ENCODE measurements at regions not wholly inside any gene's neighbourhood (a gene's known extent, or its start where the extent isn't known, plus 50 kb on each side); places are given as distances from the start of the nearest gene placed in this dataset.

DNA sequence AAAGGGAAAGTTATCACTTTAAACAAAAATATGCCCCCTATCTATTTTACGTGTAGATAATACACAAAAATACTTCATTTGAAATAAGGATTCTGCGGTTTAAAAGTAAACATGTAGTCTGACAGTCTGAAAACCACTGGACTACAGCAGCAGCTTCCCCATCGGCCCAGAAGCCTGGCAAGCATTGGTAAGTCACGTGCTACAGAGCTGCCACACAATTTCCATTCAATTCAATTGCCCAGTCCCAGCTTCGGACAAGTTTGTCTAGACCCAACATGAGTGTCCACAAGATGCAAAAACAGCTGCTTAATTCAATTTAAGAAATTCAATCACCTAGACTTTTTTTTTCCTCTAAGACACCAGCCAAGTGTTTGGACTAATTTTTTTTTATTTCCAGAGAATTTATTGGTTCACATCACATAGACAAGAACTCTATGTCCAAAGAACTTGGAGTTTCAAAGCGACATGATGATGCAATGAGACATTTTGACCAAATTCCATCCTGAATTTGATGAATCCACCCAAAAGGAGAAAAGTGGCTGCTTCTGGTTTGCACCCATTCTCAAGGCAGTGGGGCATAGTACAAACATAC is 458.9 kb downstream of the COG6 start:
- no peak for DNase-seq (ENCODE audit: low read depth in 2 of 2)

DNA sequence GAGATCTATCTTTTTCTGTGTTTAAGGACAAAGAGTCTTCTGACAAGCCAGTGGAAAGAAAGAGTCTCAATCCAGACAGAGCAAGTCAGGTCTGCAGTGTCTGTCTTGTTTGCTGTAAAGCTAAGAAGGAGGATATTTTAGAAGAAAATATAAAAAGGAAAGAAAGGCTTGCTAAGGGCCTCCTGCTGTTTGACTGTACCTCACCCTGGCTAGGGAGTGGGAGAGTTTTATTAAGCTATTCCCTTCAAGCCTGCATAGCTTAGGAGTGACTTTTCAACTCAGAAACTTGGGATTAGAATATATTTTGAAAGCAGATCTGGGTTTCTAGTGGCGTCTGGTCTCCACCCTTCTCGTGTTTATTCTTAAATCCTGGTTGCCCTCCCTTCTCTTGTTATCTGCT is 460.0 kb downstream of the COG6 start:
- DNase-seq (ENCODE audit: low read depth in 2 of 2) = no peak

DNA sequence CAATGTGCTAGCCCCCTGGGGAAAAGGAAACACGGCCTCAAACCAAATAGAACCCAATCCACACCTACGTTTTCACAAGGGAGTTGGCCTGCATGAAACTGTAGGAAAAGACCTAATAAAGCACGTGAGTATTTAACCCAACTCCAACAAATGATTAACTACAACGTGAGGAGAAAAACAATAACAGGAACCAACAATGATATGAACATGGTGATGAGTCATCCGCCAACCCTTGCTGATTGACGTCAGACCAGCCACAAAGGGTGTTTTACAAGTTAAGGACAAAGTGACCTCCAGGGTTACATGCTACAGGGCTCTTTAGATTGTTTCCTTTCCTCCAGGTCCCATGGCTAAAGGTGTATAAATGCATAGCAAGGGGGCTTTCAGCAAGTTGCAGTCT is 460.5 kb downstream of the COG6 start:
- DNase-seq (ENCODE audit: low read depth in 2 of 2) = no peak

DNA sequence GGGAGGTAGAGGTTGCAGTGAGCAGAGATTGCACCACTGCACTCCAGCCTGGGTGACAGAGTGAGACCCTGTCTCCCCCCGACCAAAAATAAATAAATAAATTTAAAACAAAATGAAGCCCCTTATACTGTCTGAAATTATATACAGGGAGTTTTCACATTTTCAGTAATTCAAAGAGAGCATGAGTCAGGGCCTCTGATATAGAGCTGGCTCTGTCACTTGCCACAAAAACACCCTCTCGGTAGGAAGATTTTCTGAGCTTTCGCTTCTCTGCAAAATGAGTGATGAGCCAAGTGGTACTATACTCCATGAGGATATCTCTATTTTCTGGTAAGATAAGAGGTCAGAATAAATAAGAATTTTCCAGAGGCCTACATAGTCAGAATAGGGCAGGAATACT is 462.9 kb downstream of the COG6 start:
- no peak for DNase-seq (ENCODE audit: low read depth in 2 of 2)

DNA sequence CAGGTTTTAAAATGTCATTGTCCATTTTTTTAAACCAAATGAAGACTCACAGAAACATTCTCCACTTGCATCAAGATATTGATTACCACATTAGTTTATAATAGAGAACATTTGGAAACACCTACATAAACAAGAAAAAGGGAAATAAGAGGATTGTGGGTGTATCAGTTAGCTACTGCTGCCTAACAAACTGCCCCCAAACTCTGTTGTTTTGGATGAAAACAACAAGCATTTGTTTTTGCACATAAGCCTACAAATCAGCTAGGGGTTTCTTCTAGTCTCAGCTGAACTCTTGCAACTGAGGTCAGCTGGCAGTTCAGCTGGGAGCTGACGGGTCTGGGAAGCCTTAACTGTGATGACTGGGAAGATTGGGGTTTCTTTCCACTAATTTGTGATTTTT is 464.4 kb downstream of the COG6 start:
- DNase-seq (ENCODE audit: low read depth in 2 of 2) = no peak

DNA sequence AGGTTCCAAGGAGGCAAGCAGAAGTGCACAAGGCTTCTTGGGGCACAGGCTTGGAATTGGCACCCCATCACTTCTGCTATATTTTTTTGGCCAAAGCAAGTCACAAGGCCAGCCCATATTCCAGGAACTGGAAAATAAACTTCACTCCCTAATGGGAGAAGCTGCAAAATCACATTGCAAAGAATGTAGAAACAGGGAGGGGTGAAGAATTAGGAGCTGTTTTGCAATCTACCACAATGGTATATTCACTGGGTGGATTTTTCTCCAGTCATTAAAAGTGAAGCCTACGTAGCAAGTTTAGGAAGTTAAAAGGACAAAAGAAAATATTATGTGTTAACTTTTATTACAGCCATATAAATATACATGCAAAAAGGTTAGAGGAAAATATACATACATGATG is 464.8 kb downstream of the COG6 start:
- DNase-seq (ENCODE audit: low read depth in 2 of 2) = no peak

DNA sequence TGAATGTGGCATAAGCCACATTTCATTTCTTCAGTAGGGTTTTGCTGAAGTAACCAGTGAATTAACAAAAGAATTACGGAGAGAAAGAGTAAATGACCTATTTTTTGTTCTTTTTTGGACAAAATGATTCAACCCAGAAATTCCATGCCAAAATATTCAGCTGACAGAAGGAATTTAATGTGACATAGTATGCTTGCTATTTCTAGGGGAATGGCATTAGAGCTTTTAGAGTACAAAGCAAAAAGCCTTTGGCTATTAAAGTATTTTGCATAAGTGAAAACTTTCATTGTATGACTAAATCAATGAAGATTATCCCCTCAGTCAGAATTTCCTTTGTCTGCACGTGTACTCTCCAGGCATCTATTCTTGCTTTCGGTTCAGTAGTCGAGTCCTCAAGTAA is 465.3 kb downstream of the COG6 start:
- DNase-seq (ENCODE audit: low read depth in 2 of 2) = no peak

DNA sequence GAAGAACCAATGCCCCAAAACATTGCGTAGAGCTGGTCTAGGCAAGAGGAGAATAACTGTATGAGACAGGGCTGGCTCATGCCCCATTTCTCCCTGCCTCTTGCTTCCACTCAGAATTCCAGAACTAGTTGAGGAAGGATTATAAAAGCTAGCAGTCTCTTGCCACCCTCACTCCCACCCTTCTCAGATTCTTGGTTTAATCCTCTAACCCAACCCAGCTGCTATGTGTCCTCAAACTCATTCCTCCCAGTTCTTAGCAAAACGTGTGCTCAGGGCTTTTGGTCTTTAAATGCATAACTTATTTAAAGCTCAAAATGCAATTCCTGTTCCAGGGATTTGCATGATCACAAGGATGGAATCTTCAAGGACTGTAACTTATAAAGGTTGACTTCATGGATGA is 466.3 kb downstream of the COG6 start:
- DNase-seq (ENCODE audit: low read depth in 2 of 2) = no peak

DNA sequence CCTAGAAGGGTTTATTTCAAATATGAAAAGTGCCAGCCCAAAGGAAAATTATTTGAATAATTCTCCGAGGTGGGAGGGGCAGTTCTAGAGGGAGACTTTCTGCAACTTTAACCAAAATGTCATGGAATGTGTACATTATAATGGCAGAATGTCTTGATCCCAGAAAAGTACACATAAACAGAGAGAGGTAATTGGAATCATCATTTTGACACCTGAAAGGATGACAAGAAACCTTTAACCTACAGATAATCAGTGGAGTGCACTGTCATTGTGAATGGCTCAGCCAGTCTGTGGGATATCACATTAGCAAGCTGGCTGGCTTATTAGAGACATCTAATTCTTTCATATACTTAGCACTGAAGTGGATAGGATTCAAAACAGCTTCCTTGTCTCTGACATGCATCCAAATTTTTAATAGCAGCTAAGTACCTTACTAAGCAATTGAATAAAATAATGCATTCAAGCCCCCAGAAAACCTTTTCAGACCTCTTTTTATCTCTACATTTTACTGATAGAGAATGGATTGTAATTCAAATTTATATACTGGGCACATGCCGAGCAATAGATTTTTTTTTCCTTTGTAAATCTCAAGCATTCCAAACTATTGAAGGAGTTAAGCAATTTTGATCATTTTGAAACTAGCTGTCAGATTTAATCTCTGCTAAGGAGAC is 468.6 kb downstream of the COG6 start:
- no peak for DNase-seq (ENCODE audit: low read depth in 2 of 2)

DNA sequence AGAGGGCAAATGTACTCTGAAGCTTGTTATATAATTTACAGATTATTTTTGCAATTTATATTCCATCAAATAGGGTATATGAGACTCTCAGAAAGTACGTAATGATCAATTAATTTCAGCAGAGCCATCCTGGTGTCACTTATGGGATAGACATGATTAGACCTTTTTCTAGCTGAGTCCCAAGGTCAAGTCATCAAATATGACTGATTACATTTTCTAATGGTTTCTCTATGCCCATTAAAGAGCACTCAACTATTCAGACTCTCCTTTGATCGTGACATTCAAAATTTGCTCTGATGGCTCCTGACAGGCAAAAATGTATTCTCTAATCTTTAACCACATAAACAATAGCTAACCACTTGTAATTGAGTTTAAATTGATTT is 469.2 kb downstream of the COG6 start:
- no peak for DNase-seq (ENCODE audit: low read depth in 2 of 2)

DNA sequence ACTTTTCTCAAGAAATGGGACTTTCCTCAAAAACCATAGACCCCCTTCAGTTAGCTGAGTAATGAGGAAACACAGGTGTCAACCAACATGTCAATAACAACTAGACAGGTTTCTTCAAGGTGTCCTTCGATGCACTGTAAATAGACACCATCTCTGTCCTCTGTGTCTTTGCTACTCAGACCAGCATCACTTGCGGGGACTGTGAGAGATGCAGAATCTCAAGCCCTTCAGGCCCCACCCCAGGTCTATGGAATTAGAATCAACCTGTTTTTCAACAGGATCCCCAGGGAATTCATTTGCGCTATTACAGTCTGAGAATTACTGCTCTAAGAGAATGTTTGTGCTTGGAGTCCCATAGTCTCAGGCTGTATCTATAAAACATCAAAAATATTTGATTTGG is 469.9 kb downstream of the COG6 start:
- DNase-seq (ENCODE audit: low read depth in 2 of 2) = no peak

DNA sequence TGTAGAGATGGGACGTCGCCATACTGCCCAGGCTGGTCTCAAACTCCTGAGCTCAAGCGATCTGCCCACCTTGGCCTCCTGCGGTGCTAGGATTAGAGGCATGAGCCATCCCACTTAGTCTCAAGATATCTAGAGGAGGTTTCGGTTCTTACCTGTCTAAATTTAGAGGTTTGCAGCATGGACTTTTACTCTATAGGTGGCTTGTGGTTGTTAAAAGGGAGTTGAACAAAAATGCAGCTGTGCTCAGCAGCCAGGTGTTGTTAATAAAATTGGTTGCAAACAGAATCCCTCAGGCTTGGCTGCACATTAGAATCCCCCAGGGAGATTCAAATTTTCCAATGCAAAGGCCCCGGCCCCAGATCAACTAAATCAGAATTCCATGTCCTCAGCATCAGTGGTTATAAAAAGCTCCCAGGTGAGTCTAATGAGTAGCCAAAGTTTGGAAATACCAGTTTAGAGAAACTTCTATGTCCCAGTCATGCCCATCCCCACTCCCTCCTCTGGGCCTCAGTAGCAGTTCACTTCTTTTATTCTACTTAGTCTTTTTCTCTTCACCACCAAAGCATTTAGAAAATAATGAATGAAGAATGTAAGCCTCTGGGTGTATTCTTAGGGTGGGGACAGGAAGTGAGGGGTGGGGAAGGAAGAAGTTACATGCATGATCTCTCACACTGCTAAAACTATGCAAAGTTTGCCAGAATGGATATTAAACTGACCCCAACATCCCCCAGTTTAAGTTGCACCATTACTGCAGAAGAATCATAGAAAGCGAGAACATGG is 471.0 kb downstream of the COG6 start:
- DNase-seq (ENCODE audit: low read depth in 2 of 2) = no peak

DNA sequence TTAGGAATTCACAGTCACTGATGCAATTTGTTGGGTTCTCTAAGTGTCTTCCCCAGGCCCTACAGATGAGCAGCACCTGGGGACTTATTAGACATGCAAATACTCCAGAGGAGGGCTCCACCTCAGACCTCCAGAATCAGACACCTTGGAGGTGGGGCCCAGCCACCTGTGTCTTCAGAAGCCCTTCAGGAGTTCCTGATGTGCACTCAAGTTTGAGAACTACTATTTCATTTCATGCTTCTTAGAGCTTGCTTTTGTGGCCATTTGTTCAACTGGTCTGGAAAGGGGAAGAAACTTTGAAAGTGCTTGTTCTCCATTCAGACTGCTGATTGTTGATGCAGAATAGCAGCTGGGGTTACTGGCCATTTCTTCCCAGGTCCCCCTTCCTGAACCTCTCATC is 472.0 kb downstream of the COG6 start:
- DNase-seq (ENCODE audit: low read depth in 2 of 2) = no peak

DNA sequence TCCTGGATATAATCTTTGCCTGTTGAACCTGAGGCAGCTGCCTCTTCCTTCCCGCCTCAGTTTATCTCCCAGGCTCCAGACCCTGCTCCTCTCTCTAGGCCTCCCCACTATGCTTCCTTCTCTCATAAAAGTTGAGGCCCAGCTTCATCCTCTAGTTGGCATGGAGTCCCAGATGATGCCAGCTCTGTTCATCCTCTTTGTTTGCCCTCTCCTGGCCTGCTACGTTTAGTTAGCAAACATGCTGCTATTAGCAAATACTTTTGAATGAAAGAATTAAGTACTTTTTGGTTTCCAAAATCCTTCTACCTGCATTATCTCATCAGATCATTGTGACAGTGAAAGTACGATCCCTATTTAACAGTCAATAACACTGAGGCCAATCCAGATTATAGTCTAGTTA is 472.5 kb downstream of the COG6 start:
- no peak for DNase-seq (ENCODE audit: low read depth in 2 of 2)

DNA sequence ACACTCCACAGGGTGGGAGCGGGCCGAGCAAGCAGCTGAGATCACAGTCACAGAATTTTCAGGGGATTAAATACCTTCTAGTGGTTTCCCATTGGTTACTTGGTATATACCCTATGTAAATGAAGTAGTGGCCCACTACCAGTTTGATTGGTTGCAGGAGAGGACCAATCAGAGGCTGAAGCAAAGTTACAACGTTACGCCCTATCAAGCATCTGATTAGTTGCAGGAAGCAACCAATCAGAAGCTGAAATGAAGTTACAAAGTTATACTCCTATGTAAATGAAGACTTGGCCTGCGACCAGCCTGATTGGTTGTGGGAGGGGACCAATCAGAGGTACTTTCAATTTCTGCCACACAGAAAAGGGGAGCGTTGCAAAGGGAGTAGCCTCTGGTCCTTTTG is 474.0 kb downstream of the COG6 start:
- DNase-seq (ENCODE audit: low read depth in 2 of 2) = no peak

DNA sequence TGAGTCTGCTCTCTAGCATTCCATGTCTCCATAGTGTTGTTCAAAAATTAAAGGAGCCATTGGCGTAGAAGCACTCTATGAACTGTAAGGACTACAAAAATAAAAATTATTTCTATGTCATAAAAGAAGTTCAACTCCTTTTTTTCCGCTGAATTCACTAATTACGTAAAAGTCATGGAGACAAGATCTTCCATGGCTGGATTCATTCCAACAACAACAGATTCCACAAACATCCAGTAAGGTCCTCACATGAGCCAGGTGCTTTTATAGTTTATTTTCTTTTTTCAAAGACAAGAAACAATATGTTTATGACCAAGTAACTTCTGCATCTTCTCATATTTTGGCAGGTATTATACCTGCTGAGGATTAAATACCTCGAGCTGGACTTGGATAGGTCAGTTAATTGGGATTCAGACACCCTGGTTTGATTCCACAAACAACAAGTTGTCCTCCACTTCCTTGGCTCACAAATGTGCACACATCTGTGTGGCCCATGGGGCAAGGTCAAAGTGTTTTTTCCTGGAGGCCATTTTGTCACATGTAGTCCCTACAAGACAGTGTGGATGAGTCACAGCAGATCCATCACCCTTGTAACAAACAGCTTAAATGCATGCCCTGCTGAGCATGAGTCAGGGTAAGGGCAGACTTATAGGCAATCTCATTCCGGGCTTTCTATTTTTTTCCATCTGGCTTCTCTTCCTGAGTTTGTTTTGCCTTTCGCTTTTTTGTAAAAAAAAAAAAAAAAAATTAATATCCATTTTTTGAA is 475.6 kb downstream of the COG6 start:
- DNase-seq (ENCODE audit: low read depth in 2 of 2) = no peak

DNA sequence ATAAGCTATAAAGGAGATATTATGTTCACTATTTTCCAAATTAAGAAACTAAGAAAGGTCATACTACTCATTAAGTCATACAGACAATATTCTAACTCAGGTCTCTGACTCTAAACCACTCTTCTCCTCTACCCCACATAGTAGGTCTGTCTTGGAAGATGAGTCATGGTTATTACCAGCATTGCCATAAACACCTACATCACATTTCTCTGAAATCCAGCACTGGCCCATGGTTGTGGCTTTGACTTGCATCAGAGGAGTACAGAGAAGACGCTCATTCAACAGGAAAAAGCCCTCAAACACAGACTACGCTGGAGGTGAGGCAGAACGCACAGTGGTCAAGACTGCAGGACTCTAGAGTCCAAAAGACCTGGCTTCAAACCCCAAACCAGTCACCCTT is 476.8 kb downstream of the COG6 start:
- peak in 1 of 2 donors; percentile 33 for DNase-seq (ENCODE audit: low read depth in 2 of 2)

DNA sequence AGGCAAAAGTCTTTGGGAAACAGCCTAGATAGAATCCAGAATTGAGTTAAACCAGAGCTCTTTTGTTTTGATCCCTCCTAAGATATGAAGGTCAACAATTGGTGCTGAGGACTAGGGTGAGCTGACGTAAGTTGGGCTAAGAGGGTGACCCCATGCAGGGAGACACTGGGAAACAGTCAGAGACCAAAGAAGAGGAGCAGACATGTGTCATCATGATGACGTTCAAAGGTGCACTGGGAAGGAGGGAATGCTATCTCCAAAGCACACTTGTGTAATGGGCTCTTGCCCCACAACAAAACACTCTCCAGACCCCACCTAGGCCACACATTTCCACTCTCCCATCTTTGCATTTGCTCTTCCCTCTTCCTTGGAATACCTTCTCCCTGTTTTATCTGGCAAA is 481.4 kb downstream of the COG6 start:
- DNase-seq (ENCODE audit: low read depth in 2 of 2) = no peak

DNA sequence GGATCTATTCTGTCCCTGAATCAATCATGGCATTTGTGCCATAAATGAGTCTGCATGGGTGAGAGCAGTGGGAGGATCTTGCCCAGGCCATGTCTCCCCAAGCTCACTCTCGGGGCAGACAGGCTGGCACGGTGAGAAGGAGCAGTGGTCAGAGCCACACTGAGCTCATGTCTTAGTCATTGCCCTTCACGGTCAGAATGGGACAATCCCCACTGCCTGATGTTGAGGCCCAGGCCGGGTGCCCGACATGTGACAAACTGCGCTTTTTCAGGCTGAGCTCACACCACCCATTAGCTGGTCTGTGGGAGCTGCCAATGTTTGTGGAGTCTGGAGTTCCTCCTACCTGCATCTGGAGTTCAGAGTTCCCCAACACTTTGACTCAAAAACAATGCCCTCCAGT is 481.9 kb downstream of the COG6 start:
- no peak for DNase-seq (ENCODE audit: low read depth in 2 of 2)

DNA sequence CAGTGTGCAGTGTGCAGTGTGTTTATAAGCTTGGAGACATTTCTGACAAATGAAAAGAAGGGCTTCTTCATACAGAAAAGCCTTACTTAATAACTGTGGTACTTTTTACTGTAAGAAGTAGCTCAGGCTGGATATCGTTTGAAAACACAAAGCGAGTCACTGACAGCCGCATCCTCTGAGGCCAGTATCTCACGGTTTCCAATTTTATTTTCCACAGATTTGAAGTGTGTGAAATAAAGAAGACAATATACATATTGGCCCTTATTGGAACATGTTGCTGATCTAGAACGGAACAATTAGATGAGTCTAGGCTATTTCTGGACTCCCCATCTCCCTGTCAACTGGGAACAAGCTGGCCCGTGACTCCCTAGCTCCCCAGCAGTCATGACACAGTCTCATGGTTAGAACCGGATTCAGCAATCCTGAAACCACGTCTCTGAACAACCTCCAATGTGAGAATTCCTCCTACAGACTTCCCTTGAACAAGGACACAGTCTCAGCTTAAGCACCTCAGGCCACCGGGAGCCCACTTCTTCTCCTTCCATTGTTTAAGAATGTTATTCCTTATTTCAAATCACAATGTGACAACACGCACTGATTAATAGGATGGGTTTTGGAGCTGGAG is 484.5 kb downstream of the COG6 start:
- DNase-seq (ENCODE audit: low read depth in 2 of 2) = no peak

DNA sequence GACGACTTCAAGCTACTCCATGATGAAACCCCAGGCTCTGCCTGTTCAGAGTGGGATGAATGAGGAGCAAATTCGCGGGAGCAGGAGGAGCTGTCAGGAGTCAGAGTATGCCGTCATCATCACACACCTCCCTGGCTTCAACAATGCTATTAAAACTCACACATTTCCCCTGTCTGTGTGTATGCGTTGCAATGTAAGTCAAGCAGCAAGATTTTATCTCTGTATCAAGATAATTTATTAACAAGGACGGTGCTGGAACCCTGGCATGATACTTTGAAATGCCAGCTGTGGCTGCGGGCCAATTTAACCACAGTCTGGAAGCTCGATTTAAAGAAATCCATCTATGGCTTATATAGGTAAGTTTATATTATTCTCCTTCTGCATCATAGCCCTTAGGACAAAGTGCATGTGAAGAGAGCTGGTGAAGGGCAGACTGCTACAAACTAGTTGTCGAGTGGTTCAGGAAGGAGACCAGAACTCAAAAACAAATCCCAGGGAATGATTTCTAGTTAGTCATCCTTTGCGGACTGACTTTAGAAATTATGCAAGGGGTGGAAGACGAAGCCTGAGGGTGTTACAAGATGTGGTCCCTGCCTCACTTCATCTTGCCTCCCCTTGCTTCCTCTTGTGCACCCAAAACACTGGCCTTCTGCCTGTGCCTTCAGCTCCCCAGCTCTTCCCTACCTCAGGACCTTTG is 486.5 kb downstream of the COG6 start:
- no peak for DNase-seq (ENCODE audit: low read depth in 2 of 2)

DNA sequence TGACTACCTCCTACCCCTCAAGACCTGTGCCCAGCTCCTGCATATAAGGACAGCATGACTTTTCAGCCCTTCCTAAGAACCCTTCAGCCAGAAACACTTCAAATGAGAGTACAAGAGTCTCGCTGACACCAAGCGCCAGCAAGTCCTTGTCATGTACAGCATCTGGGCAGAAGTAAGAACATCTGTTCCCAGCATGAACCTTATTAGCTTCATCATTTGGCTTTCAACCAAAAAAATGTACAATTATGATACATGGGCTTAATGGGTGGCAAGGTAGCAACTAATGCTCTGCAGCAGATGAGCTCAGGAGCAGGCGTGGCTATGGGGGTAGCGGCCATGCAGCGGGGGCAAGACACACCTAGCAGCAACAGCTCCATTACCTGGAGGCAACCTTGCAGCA is 487.6 kb downstream of the COG6 start:
- DNase-seq (ENCODE audit: low read depth in 2 of 2) = no peak

All from stimulated activated CD8-positive, alpha-beta memory T cell treated with anti-CD3 and anti-CD28 coated beads, Interleukin-2, amount 100 ng/mL, for 48 hours (primary cell).